Activated CD4-positive, alpha-beta T cell treated with anti-CD3 and anti-CD28 coated beads for 36 hours (primary cell): ENCODE measurements at regions not wholly inside any gene's neighbourhood (a gene's known extent, or its start where the extent isn't known, plus 50 kb on each side); places are given as distances from the start of the nearest gene placed in this dataset.

Experiments used
- ATAC-seq: fragments of 200-7000 bp; cut with Tn5 transposase; one replicate; pipeline ENCODE4 v1.10.0; 2021; ENCODE audit warnings: mild to moderate bottlenecking, moderate library complexity
- CTCF ChIA-PET: fragments of 350-600 bp; sonication (Branson Sonifier 250); formaldehyde crosslinking; loops from one replicate; lab custom pipeline; 2021; ENCODE audit warnings: antibody characterized with exemption; lab: Charles Lee
- POLR2A ChIA-PET: fragments of 350-600 bp; sonication (Branson Sonifier 250); formaldehyde crosslinking; loops from one replicate; lab custom pipeline; 2021; ENCODE audit warnings: antibody characterized with exemption, inconsistent platforms; lab: Charles Lee
- DNase-seq: peaks from one replicate; pipeline ENCODE4 v3.0.0-alpha.2; 2020
- H3K27ac Mint-ChIP-seq: one replicate; pipeline ENCODE4 v1.8.0; 2021; ENCODE audit warnings: mixed read lengths
- H3K27me3 Mint-ChIP-seq: one replicate; pipeline ENCODE4 v1.8.0; 2021; ENCODE audit warnings: mixed read lengths
- H3K36me3 Mint-ChIP-seq: one replicate; pipeline ENCODE4 v1.8.0; 2021; ENCODE audit warnings: low read depth, mixed read lengths
- H3K4me1 Mint-ChIP-seq: one replicate; pipeline ENCODE4 v1.8.0; 2021; ENCODE audit warnings: mixed read lengths
- H3K4me3 Mint-ChIP-seq: one replicate; pipeline ENCODE4 v1.8.0; 2021; ENCODE audit warnings: mild to moderate bottlenecking, moderate library complexity, mixed read lengths
- H3K9me3 Mint-ChIP-seq: one replicate; pipeline ENCODE4 v1.8.0; 2021; ENCODE audit warnings: low read depth, mixed read lengths
- intact Hi-C, 2 experiments: fragments of 100-400 bp; cut with DNase I in 1 of 2; cut with micrococcal nuclease in 1 of 2; formaldehyde crosslinking; loops; one replicate each; pipeline versions ENCODE4 v1.14.2 to v1.15.1; 2022 to 2024; cut with DNase I, micrococcal nuclease

DNA sequence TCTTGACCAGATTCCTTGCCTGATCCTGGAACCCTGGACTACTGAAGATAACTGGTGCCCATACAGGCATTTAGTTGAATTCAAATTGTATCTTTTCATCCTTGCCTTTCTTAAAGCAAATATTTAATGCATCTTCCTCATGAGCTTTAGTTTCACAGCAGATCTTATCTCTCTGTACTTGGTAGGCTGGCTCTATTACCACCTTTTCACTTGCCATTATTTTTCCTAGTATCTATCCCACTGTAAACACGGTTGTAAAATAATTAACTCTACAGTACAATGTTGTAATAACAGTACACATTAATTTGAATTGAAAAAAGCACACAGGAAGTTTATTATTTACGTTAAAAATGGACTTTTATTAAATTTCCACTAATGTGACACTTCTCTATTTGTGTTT, 1286.9 kb downstream of the GRIK2 start:
- no peak overlapping the region for H3K27ac Mint-ChIP-seq
- CTCF ChIA-PET, result no interaction called here
- no peaks in the 10 kb centered on the region for H3K27me3 Mint-ChIP-seq

DNA sequence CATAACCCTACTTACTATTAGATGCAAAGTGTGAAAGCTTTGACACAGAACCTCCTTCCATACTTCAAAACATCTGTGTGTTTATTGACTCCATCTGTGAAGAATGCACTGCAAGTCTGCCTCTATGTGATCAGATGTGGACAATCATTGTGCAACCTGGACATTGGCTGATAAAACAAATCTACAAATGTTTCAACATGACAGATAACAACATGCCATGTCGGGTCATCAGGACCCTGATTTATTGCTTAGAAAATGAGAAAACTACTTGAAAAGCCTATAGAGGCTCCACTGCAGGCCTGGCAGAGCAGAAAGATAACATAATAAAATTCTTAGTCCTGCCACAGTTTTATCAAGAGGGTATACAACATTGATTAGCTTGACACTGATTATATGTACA, 1286.4 kb downstream of the GRIK2 start:
- no peaks in the 10 kb centered on the region for H3K36me3 Mint-ChIP-seq
- H3K27me3 Mint-ChIP-seq, result no peaks in the 10 kb centered on the region
- intact Hi-C loops, result no loop called here
- no peak overlapping the region for H3K4me3 Mint-ChIP-seq
- H3K27ac Mint-ChIP-seq, result no peak overlapping the region
- no peak for ATAC-seq
- POLR2A ChIA-PET, result no interaction called here
- CTCF ChIA-PET, result no interaction called here
- H3K4me1 Mint-ChIP-seq, result no peaks in the 10 kb centered on the region
- no peak for DNase-seq
- no peaks in the 10 kb centered on the region for H3K9me3 Mint-ChIP-seq

More for the DNA sequence above, 1286.9 kb downstream of the GRIK2 start:
- intact Hi-C loops, result no loop called here
- ATAC-seq, result no peak
- no peak for DNase-seq
- Mint-ChIP-seq H3K9me3 (no peaks in the 10 kb centered on the region), H3K4me3 (no peak overlapping the region), H3K4me1 (no peaks in the 10 kb centered on the region), H3K36me3 (no peaks in the 10 kb centered on the region)
- POLR2A ChIA-PET, result no interaction called here

DNA sequence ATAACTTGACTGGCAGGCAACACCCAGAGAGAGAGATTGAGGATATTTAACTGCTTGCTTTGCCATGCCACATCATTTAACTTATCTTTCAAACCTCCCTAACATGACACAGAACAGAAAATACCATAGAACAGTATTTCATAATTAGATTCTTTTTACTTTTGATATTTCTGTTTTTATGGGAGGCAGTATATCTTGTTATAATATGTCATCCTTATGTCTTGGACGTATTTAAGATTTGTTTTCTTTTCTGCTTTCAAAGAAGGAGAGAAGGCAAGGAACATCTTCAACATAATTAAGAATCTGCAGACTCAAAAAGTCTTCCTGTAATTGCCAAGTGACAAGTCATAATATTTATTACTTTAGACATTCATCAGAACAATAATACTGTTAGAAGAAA, 1283.7 kb downstream of the GRIK2 start:
- Mint-ChIP-seq H3K27ac (no peak overlapping the region), H3K4me1 (no peaks in the 10 kb centered on the region), H3K27me3 (no peaks in the 10 kb centered on the region), H3K4me3 (no peak overlapping the region), H3K36me3 (no peaks in the 10 kb centered on the region), H3K9me3 (no peaks in the 10 kb centered on the region)
- ChIA-PET POLR2A (no interaction called here), CTCF (no interaction called here)
- intact Hi-C loops, result no loop called here
- DNase-seq (no peak), ATAC-seq (no peak)

DNA sequence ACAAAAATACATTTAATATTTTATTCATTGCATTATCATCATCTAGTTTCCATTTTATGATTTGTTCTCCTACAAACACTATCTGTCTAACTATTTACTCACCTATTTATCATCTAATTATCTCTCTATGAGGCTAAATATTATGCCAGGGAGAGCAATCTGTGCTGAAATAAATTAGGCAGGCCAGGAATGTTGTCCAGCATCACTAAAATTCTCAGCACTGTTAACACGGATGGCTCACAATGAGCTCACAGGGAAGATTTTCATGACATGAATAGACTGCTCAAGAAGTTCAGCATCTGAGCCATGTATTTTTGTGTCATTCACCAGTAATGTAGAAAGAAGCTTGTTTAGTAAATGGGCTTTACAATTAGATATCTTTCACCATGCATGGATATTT, 1277.2 kb downstream of the GRIK2 start:
- H3K36me3 Mint-ChIP-seq, result no peaks in the 10 kb centered on the region
- intact Hi-C loops, result no loop called here
- no peaks in the 10 kb centered on the region for H3K4me1 Mint-ChIP-seq
- DNase-seq (no peak), ATAC-seq (no peak)
- H3K4me3 Mint-ChIP-seq, result no peak overlapping the region
- H3K27ac Mint-ChIP-seq, result no peak overlapping the region
- peaks cover 2% of the 10 kb centered on the region for H3K9me3 Mint-ChIP-seq
- ChIA-PET POLR2A (no interaction called here), CTCF (no interaction called here)
- no peaks in the 10 kb centered on the region for H3K27me3 Mint-ChIP-seq

DNA sequence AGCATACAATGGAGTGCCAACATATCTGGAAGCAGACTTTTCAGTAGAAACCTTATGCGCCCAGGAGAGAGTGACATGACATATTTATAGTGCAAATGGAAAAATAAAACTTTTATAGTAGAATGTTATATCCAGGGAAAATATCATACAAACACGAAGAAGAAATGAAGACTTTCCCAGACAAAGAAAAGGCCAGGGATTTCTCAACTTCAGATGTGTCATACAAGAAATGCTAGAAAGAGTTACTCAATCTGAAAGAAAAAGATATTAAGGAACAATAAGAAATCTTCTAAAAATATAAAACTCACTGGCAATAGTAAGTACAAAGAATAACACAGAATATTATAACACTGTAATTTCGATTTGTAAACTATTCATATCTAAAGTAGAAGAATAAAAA, 1269.3 kb downstream of the GRIK2 start:
- Mint-ChIP-seq H3K4me3 (no peak overlapping the region), H3K9me3 (peaks cover 7% of the 10 kb centered on the region), H3K4me1 (no peaks in the 10 kb centered on the region), H3K27me3 (no peaks in the 10 kb centered on the region), H3K27ac (no peak overlapping the region), H3K36me3 (no peaks in the 10 kb centered on the region)
- ChIA-PET CTCF (no interaction called here), POLR2A (no interaction called here)
- ATAC-seq (no peak), DNase-seq (no peak)
- intact Hi-C loops, result no loop called here

DNA sequence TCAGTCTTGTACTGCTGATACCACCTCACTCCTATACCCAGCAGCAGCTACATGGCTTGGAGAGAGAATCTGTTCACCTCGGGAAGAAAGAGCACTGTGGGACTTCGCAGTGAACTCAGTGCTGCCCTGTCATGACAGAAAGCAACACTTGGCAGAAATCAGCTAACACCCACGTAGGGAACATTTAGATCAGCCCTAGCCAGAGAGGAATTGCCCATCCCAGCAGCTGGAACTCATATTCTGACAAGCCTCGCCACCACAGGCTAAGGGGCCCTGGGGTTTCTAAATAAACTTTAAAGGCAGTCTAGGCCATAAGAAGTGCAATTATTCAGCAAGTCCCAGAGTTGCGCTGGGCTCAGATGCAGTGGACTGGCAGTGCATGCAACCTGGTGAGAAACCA, 1266.8 kb downstream of the GRIK2 start:
- intact Hi-C loops, result no loop called here
- Mint-ChIP-seq H3K9me3 (peaks cover 6% of the 10 kb centered on the region), H3K36me3 (no peaks in the 10 kb centered on the region), H3K27ac (no peak overlapping the region), H3K4me3 (no peak overlapping the region), H3K4me1 (no peaks in the 10 kb centered on the region), H3K27me3 (no peaks in the 10 kb centered on the region)
- ChIA-PET CTCF (no interaction called here), POLR2A (no interaction called here)
- DNase-seq (no peak), ATAC-seq (no peak)

DNA sequence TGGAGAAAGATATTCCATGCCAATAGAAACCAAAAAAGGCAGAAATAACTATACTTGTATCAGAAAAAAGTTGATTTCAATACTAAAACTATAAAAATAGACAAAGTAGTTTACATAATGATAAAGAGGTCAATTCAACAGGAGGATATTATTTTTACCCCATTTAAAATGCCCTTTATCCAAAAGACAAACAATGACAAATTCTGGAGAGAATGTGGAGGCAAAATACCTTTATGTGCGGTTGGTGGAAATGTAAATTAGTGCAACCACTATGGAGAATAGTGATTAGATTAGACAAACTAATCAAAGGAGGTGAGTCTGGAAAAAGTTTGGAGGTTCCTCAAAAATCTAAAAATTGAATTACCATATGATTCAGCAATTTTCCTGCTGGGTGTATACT, 1262.3 kb downstream of the GRIK2 start:
- Mint-ChIP-seq H3K9me3 (peaks cover 10% of the 10 kb centered on the region), H3K27me3 (no peaks in the 10 kb centered on the region)

DNA sequence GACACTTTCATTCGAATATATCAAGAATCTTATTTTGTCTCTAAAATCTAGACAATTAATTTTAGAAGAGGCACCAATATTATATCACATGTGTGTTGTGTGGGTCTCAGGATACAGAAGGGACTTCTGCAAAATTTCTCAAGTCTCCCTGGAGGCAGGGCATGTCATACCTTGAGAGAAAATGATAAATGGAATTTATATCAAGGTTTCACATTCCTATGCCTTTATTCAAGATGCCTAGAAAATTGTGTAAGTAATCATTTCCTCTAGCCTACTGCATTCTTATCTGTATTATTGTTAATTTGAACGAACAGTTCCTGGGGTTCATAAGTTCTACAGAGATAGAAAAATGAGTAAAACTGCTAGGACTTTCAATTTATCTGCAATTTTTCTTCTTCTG, 1247.9 kb downstream of the GRIK2 start:
- CTCF ChIA-PET, result no interaction called here
- no peaks in the 10 kb centered on the region for H3K27me3 Mint-ChIP-seq
- H3K27ac Mint-ChIP-seq, result no peak overlapping the region
- no peaks in the 10 kb centered on the region for H3K36me3 Mint-ChIP-seq
- no peaks in the 10 kb centered on the region for H3K4me1 Mint-ChIP-seq
- DNase-seq (no peak), ATAC-seq (no peak)
- POLR2A ChIA-PET, result no interaction called here
- intact Hi-C loops, result no loop called here
- no peak overlapping the region for H3K4me3 Mint-ChIP-seq
- H3K9me3 Mint-ChIP-seq, result peaks cover 2% of the 10 kb centered on the region

More for the DNA sequence above, 1262.3 kb downstream of the GRIK2 start:
- CTCF ChIA-PET, result no interaction called here
- Mint-ChIP-seq H3K4me1 (no peaks in the 10 kb centered on the region), H3K36me3 (no peaks in the 10 kb centered on the region), H3K4me3 (no peak overlapping the region), H3K27ac (no peak overlapping the region)
- no peak for ATAC-seq
- POLR2A ChIA-PET, result no interaction called here
- intact Hi-C loops, result no loop called here
- DNase-seq, result no peak

DNA sequence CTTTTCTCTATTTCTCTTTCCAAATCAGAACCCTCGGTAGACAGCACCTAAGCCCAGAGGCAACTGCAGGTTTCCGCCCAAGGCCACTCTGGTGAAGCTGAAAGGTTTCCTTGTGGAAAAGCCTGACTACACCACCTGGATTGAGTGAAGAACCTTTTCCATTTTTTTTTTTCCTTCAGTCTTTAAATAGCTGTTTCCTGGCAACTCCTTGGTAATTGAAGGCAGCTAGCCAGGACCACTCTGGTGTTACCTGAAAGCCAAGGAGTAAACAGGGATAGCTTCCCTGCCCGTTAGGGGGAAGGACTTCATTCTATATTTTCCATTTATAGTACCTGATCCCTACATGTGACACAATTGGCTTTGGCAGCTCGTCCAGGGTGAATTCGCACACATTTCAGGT, 1238.4 kb downstream of the GRIK2 start:
- no peaks in the 10 kb centered on the region for H3K36me3 Mint-ChIP-seq
- H3K9me3 Mint-ChIP-seq, result peaks cover 5% of the 10 kb centered on the region
- ChIA-PET POLR2A (no interaction called here), CTCF (no interaction called here)
- H3K4me1 Mint-ChIP-seq, result no peaks in the 10 kb centered on the region
- no peaks in the 10 kb centered on the region for H3K27me3 Mint-ChIP-seq
- ATAC-seq, result no peak
- H3K27ac Mint-ChIP-seq, result no peak overlapping the region
- intact Hi-C loops, result no loop called here
- no peak overlapping the region for H3K4me3 Mint-ChIP-seq
- DNase-seq, result no peak

DNA sequence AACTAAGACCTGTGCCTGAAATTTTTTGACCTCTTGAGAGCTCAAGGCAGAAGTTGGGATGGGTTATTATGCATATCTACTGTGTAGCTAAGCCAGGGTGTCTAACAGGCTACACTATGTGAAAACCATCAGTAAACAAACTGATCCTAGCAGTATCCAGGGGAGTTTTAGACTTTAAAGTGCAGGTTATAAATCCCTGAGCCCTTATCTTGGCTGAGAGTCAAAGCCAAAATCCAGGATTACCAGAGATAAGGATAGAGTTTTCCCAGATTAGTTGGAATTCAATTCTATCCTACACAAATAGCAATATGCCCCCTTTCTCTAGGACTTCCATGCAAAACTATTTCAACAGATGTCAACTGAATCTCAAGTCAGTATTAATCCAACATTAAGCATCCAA, 1229.7 kb downstream of the GRIK2 start:
- no peak for DNase-seq
- H3K27me3 Mint-ChIP-seq, result no peaks in the 10 kb centered on the region
- ATAC-seq, result no peak
- H3K9me3 Mint-ChIP-seq, result peaks cover 6% of the 10 kb centered on the region
- POLR2A ChIA-PET, result no interaction called here
- intact Hi-C loops, result no loop called here
- H3K4me1 Mint-ChIP-seq, result no peaks in the 10 kb centered on the region
- CTCF ChIA-PET, result no interaction called here
- no peak overlapping the region for H3K4me3 Mint-ChIP-seq
- no peak overlapping the region for H3K27ac Mint-ChIP-seq
- no peaks in the 10 kb centered on the region for H3K36me3 Mint-ChIP-seq

DNA sequence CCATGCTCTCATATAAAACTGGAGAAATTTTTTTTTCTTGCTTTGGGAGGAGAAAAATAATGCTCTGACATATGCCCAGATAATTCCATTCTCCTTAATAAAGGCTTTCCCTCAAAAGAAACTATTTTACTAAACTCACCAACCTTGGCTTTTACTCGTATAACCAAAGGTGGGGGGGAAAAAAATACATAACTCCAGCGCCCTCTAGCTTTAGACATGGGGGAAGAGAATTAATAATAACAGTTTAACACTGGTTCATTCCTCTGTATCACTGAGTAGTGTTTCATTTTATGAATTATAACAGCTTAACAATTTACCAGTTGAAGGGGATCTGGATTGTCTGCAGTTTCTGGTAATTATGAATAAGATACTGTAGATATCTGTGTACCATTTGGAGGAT, 1226.1 kb downstream of the GRIK2 start:
- Mint-ChIP-seq H3K36me3 (no peaks in the 10 kb centered on the region), H3K4me3 (no peak overlapping the region), H3K4me1 (no peaks in the 10 kb centered on the region), H3K27me3 (no peaks in the 10 kb centered on the region), H3K9me3 (peaks cover 4% of the 10 kb centered on the region), H3K27ac (no peak overlapping the region)
- ChIA-PET POLR2A (no interaction called here), CTCF (no interaction called here)
- ATAC-seq (no peak), DNase-seq (no peak)
- intact Hi-C loops, result no loop called here

DNA sequence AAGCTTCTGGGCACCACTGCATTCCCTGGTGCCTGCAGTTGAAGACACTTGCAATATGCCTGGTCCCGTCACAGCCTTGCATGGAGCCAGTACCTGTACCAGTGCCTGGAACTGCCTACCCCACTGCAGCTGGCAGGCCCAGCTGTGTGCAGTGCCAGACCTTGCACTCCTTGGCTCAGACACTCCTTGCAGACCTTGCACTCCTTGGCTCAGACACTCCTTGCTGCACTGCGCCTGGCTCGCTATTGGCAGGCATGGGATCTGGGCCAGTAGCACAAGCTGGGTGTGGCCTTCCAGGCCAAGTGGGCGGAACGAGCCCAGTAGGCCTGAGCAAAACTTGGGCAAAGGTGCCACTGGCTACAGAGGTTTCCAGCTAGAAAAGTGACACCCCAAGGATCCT, 1189.1 kb downstream of the GRIK2 start:
- Mint-ChIP-seq H3K36me3 (no peaks in the 10 kb centered on the region), H3K4me1 (no peaks in the 10 kb centered on the region), H3K9me3 (no peaks in the 10 kb centered on the region), H3K4me3 (no peak overlapping the region), H3K27me3 (no peaks in the 10 kb centered on the region), H3K27ac (no peak overlapping the region)
- POLR2A ChIA-PET, result no interaction called here
- no peak for ATAC-seq
- CTCF ChIA-PET, result no interaction called here
- no peak for DNase-seq
- intact Hi-C loops, result no loop called here
